Hematopoietic multipotent progenitor cell (in vitro differentiated cells): ENCODE measurements at regions not wholly inside any gene's neighbourhood (a gene's known extent, or its start where the extent isn't known, plus 50 kb on each side); places are given as distances from the start of the nearest gene placed in this dataset.

ENCODE experiments used
- DNase-seq, 3 donors: peaks; one replicate each; pipeline ENCODE4 v3.0.0-alpha.2; 2011 to 2015; ENCODE audit warnings: low read depth in 2 of 3, low spot score in 2 of 3

DNA sequence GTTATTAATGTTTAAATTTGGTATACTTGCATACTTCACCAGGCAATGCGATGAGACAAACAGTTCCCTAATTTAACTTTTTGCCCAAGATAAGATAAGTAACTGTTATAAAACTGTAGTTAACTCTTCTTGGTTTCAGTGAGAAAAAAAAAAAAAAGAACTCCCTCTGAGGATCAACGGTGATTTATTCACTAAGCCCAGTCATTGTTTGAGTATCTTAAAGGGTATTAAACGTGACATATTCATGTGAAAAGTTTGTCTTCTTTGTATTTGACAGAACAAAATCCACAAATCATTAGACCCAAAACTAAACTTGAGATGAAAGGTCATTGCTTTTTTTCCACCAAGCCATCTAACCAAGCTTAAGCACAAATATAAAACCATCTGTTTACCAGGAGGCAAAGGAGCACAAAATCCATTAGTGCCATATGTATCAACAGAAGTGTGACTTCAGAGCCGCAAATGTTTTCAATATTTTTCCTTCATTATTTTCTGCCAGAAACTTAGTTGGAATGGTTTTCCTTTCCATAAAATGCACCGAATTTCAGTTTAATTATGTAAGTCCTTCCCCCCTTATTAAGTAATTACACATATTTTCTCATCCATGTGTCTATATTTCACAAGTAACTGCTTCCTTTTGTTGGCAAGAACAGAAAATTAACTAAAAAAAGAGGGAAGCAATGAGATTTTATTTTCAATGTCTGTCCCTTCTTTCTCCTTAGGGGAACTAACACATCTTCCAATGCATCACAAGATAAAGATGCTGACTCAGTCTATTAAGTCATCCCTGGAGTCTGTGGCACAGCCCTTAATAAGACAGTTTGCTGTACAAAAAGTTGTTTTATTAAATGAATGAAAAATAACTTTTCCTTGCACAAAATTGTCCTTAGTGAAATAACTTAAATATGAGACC is 92.2 kb upstream of the RAP2B start:
- no peak for DNase-seq

- no peak for DNase-seq
Observed at GRCh38 chr3:153070511-153070868, 91.5 kb upstream of the RAP2B start.

GRCh38 chr3:153072382-153072781 is 89.6 kb upstream of the RAP2B start:
- no peak for DNase-seq

- no peak for DNase-seq
Observed at GRCh38 chr3:153072856-153073255, 89.2 kb upstream of the RAP2B start.

DNA sequence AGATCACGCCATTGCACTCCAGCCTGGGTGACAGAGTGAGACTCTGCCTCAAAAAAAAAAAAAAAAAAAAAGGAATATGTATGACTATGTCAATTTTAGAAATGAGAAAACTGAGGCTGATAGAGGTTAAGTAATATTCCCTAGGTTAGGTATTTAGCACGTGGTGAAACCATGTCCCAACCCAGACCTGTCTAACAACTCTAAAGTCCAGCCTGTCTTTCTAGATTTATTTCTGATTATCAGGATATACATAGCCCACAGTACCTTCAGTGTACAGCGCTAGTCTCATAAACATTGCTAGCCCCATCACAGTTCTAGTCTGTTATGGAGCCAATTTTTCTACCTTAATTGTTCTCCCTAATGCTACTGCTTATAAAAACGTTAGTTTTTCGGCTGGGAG is 88.4 kb upstream of the RAP2B start:
- DNase-seq: no peak

DNA sequence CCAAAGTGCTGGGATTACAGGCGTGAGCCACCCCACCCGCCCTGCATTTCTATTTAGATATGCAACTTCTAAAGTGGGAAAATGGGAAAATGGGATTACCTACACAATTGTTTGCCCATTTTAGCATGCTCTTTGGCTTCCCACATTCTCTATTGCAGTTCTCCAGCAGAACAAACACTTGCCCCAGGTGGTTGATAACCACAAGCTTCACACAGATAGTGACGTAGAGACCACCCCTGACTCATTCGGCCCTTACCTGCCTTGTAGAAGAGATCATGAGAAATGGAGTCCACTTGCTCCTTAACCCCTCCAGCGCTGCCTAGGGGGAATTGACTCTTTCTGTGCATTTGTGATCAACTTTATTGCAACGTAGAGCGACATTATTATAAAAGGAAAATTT is 83.2 kb upstream of the RAP2B start:
- no peak for DNase-seq

DNA sequence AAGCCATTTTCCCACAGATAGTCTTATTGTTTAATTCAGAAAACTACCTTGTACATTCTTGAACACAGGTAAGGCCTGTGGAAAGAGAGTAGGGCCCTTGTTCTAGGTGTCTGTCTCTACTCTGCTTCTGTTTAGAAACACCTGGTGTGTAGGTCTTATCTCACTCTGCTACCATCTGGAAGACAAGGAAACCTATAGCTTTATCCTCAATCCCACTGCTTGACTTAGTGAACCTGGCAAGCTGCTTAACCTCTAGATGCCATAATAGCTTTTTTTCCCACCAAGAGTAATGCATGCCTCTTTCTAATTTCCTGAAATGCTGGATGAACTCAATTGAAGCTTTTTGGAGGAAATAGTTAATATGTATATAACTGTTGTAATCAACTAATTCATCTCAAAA is 82.6 kb upstream of the RAP2B start:
- DNase-seq: no peak

DNA sequence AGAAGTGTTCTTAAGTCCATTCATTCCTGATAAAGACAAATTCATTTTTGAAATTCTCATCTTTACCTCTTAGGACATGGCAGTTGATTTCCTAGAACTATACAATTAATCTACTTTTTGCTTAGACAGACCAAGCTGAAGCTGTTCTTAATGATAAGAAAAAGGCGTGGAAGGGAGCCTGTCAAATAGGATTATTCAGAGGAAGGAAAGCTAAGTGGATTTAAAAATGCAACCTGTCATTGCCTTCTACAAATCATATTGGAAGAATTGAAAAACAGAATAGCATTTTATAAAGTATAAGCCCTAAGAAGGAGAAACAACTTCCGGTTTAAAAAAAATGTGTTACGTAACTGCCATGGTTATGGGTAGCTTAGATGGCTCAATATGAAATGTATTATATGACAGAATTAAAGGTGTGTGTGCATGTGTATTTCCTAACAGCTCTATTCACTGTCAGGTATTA is 81.2 kb upstream of the RAP2B start:
- DNase-seq: peak in 1 of 3 donors; percentile 33

- no peak for DNase-seq
Observed at GRCh38 chr3:153084431-153084830, 77.6 kb upstream of the RAP2B start.

DNA sequence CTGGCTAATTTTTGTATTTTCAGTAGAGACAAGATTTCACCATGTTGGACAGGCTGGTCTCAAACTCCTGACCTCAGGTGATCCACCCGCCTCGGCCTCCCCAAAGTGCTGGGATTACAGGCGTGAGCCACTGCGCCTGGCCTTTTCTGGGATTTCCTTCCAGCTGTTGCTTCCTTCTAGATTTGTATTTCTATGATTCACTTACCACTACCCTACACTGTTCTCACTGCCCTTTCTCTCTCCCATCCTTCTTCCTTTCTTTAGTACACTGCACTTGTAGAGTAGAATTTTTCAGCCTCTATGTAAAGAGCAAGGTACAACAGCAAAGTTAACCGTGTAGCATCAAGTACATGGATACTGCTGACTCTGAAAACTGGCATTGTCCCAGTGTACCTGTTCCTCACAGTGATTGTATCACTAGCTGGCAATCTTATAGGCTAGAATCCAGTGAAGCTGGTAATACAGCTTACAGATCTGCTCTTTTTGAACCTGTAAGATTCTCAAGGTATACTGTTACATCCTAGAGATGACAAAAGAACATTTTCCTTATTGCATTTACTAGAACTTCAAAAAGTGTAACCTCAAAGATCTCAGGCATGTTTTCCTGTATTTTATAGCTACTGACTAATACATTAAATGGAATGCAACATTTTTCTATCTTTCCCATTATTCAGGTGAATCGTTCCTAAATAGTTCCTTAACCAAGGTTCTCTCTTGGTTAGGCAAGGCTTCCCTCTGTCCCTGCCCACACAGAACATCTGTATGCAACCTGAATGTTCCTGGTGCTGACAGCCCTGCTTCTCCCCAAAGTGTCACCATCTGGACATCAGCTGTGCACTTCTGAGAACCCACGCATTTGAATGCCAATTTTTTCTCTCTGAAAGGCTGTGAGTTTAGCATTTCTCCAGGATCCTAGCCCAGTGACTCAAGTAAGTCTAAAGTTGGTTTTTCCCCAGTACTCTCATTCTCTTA is 74.1 kb upstream of the RAP2B start:
- no peak for DNase-seq

DNA sequence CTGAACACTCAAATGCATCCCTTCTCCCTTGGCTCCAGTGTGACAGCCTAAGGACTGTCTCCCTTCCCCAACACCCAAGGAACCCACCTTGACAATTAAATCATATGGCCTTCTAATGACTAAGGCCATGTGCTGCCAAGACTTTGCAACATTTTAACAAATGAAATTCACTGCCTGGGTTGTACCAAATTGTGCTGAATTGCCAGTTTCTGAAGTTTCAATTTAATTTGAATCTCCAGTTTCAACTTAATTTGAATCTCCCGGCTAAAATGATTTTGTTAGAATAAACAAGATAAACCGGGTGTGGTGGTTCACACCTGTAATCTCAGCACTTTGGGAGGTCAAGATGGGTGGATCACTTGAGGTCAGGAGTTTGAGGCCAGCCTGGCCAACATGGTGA is 72.4 kb upstream of the RAP2B start:
- no peak for DNase-seq

DNA sequence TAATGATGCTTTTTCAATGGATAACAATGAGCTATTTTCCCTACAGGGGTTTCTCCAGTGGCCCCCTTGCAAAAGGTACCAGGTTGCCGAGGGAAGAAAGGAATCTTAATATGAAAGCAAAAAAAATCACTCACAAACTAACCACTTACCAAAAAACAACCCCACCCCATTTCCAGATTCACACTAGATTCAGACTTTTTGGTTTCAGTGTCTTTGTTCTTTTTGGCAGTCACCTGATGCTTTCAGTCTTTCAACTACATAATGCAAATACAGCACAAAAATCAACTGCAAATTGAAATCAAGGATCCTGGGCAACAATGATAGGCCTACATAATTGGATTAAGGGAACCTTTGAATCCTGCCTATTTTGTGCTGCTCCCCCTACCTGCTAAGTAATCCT is 71.1 kb upstream of the RAP2B start:
- DNase-seq: no peak

DNA sequence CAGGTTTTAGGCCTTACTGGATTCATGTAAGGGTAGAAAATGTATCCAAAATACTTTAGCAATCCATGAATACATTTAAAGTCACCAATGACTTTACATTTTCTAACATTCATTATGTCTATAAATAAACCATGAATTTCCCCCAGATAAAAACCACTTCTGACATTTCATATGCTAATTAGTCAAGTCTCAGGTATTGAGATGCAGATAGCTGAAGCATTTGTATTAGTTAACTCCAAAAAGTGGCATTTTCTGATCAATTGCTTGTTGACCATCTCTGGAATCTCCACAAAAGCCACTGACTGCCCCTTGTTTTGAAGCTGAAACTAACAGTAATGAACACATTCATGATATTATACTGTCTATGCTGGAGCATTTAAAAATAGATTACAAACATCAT is 68.4 kb upstream of the RAP2B start:
- no peak for DNase-seq

DNA sequence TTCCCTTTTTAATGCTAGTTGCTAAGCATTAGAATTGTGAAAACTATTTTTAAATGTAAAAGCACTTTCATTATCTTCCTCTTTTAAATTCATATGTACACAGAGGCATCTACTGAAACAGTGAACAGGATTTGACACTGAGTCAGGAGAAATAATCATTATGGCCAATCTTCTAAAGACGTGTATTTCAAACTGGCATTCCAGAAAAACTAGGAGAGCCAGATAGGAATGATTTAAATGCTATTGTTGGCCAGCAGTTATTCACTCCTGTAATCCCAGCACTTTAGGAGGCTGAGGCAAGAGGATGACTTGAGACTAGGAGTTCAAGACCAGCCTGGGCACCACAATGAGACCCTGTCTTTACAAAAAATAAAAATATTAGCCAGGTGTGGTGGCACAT is 67.6 kb upstream of the RAP2B start:
- peak in 1 of 3 donors; percentile 7 for DNase-seq

DNA sequence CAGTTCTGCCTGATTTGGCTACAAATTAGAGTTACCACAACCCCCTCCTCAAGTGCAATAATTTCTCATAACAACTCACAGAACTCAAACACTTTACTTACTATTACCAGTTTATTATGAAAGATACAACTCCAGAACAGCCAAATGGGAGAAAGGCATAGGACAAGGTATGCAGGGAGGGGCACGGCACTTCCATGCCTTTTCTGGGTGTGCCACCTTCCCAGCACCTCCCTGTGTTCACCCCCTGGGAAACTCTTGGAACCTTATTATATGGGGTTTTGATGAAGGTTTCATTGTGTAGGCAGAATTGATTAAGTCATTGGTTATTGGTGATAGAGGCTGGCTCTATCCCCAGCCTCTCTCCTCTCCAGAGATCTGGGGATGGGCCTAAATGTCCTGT is 66.6 kb upstream of the RAP2B start:
- DNase-seq: no peak

- no peak for DNase-seq
Observed at GRCh38 chr3:153096731-153097131, 65.3 kb upstream of the RAP2B start.

DNA sequence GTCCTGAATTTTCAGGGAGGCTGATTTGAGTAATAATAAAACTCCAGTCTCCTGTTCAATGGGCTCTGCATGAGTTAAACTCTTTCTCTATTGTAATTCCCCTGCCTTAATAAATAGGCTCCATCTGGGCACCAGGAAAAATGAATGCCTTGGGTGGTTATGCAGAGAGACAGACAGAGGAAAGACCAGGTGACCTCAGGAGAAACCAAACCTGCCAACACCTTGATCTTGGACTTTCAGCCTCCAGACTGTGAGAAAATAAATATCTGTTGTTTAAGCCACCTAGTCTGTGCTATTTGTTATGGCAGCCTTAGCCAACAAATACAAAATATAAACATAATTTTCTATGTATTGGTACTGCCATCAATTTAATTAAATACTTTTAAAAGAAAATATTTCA is 64.8 kb upstream of the RAP2B start:
- DNase-seq: no peak

GRCh38 chr3:153099131-153099530 is 62.9 kb upstream of the RAP2B start:
- no peak for DNase-seq

DNA sequence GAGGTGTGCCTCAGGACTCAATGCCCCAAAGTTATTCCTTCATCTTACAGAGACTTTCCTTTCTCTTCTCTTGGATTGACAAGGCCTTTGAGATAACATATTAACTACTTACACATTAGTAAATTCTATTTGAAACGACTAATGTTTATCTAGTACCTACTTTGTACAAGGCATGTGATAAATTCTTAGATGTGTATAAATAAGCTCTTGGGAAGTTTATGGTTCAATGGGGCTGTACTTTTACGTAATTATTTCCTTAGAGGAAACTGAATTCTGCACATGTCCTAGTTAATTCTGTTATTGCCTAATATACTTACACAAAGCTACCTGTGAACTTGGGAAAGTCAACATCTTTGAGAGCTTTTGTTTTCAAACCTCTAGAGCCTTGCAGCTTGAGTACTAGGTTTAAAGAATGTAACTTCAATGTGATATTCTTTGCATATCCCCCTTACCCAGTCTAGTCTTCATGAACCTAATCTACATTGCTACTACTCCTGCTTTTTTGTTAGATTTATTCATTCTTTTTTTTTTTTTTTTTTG is 58.5 kb upstream of the RAP2B start:
- DNase-seq: no peak

GRCh38 chr3:153110041-153110440 is 52.0 kb upstream of the RAP2B start:
- DNase-seq: no peak

GRCh38 chr3:153111016-153111415 is 51.0 kb upstream of the RAP2B start:
- DNase-seq: no peak
